NT2/D1 (cell line): ENCODE measurements at regions not wholly inside any gene's neighbourhood (a gene's known extent, or its start where the extent isn't known, plus 50 kb on each side); places are given as distances from the start of the nearest gene placed in this dataset.

ENCODE experiments used
- SUZ12 ChIP-seq: IDR thresholded peaks from 2 replicates; pipeline ENCODE4 v1.6.1; 2011; ENCODE audit not compliant: insufficient read length, insufficient read depth; ENCODE audit errors: extremely low read depth
- YY1 ChIP-seq: IDR thresholded peaks from 2 replicates; pipeline ENCODE4 v1.6.1; 2011; ENCODE audit not compliant: insufficient read length, insufficient read depth

GRCh38 chrX:1754077-1754476 is 139.2 kb downstream of the ASMT start:
- TF ChIP-seq SUZ12: no peak
- no peak for TF ChIP-seq YY1
